COR-L47 (cell line): ENCODE measurements at regions not wholly inside any gene's neighbourhood (a gene's known extent, or its start where the extent isn't known, plus 50 kb on each side); places are given as distances from the start of the nearest gene placed in this dataset.
"Not testable (repeated sequence)": the region's sequence is repeated elsewhere in the genome, so short reads cannot be mapped to it uniquely, and the experiment has no call there.

Source experiments
- DNase-seq: peaks from one replicate; lab custom pipeline; 2025; lab: John Stamatoyannopoulos, UW

DNA sequence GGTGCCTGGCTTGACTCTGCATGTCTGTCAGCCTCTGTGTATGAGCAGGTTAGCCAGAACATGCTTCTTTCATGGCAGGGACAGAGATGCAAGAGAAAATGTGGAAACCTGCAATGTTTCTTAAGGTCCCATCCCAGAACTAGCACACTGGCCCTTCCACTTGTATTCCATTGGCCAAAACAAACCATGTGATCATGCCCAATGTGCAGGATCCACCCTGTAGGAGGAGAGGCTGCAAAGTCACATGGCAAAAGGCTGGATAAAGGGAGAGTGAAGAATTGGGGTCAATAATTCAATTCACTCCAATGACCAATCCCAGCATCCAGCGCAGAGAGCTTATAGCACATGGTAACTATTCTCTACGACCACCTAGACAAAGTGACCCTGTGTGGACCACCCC is 405.5 kb downstream of the MIAT start:
- no peak for DNase-seq

DNA sequence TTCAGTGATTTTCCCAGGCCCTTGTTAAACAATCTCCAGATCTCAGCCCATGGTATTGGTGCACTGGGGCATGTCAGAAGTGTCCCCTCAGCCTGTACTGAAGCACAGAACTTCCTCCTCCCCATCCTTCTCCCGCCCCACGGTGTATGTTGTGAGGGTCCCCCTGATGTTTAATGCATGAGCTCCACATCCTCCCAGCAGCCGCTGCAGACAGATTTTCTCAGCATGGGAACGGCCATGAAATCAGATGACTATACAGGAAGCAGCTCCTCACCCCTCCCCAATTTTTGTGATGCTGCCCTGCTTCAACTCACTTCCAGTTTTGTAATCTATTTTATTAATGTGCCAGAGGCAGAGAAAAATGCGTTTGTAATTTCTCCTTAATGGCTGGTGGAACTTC is 406.0 kb downstream of the MIAT start:
- DNase-seq = no peak

DNA sequence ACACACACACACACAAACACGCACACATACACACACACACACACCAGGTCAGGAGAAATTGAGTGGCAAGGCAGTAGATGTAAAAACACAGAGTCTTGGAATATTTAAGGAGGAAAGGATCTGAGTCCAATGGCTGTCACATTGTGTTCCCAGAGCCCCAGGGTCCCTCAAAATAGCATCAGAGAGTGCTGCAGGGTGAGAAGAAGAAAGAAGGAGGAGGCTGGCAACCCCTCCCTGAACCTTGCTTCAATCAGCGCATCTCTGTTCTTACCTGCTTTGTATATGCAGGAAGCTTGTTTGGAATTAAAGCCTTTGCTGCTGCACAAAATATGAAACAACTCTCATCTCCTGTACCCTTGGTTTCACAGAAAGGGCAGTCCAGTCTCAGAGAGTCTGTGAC is 406.5 kb downstream of the MIAT start:
- DNase-seq = no peak

DNA sequence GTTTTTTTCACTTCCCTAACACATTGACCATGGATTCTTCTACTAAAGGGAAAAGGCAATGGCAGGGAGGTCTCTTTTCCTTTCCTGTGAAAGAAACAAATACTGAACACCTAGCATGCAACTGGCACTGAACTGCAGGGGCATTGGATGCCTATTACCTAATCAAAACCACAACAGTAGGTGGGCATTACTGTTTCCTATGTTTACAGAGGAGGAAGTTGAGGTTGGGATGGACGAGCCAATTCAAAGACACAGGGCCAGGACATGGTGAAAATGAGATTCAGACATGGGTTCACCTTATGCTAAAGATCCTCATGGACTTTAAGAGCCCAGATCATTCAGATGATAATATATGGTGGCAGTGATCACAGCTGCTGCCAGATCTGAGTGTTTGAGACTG is 407.0 kb downstream of the MIAT start:
- DNase-seq = no peak

DNA sequence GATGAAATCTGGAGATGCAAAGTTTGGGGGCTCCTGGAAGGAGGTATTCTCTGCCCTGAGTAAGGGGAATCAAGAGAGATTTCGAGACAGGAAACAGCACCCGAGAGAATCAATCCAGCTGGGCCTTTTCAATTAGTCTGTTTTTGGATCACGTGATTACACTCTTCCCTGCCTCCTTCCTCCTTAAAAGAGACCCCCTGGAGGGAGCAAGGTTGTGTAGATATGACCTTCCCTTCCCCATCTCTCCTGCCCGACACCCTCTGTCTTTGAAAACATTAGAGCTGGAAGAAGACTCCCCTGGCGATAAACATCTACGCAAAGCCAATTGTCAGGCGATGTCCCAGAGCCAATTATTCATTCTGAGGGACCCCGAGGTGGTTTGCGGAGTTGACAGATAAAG is 407.9 kb downstream of the MIAT start:
- peak; percentile 79 for DNase-seq

DNA sequence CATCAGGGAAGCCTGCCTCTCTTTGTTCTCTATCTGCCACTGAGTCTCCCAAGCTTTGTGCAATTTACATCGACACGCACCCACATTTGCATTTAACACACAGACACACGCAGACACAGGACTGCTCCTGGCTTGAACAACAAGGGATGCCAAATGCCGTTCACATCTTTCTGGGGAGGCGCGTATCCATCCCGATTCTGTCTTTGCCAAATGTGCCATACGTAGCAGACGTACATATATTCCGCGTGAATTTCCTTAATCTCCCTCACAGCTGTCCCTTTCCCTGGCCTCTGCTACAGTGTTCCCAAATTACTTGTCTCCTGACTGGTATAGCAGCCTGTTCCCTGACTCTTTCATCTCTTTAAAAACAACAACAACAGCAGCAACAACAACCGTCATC is 409.5 kb downstream of the MIAT start:
- DNase-seq = no peak

DNA sequence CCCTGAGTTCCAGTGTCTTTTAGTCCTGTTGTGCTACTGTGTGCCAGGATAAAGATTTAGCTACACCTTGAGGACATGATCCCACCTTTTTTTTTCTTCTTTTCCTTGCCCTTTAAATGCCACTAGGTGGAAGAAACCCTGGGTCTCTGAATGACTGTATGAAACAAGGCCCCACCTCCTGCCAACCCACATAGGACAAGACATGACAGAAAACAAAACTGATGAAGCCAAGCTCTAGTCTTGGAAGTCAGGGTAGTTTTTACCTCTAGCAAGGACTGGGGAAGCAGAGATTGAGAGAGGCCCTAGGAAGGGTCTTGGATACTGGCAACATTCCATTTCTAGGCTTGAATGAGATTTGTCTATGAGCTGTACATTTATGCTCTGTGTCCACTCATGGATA is 410.7 kb downstream of the MIAT start:
- DNase-seq = no peak

DNA sequence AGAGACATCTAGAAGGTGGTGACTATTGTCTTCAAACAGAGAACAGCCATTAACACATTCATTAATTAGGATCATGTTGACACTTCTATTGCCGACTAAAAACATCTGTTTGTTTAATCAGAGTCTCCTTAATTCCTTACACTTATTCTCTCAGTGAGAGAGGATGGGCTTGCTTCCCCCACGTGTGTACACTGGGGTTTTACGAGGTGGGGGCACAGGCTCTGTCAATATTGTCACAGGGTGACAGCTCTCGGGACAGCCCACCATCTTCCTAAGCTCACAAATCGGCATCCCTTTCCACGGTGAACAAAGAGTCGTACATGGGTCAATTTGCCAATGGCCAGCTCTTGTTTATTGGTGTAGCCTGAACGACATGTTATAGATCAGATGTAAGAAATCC is 413.2 kb downstream of the MIAT start:
- DNase-seq = no peak

DNA sequence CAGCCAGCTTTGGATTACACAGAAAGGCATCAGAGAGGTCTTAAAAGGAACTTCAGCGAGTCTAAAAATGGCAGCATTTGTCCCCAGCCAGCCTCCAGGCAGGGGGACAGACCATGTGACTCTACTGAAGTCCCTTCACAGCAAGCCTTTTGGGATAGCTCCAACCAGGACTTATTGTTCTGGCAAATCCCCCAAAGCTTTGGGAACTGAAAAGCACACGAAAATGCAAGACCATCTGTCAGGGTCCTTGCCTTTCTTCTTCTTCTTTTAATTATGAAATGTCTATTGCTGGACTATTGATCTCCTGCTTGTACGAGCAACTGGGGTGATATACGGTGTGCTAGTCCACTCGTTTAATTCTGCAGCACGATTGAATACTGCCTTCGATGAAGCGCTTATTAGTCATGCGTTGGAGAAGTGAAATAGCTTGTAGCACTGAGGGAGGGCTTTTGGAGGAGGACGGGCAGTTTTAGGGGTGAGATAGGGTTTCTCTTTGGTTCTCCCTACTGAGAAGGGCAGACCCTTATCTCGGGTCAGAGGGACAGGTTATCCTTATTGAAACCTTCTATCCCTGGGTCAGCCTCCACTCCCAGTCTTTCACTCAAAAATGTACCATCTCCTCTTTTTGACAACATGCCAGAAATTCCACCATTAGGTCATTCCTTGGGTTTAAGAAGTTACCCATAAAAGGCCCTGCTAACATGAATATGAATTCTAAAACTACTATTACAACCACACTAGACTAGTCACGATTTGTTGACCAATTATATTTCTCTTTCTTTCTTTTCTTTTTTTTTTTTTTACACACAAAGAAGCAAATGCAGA is 416.4 kb downstream of the MIAT start:
- DNase-seq = no peak

DNA sequence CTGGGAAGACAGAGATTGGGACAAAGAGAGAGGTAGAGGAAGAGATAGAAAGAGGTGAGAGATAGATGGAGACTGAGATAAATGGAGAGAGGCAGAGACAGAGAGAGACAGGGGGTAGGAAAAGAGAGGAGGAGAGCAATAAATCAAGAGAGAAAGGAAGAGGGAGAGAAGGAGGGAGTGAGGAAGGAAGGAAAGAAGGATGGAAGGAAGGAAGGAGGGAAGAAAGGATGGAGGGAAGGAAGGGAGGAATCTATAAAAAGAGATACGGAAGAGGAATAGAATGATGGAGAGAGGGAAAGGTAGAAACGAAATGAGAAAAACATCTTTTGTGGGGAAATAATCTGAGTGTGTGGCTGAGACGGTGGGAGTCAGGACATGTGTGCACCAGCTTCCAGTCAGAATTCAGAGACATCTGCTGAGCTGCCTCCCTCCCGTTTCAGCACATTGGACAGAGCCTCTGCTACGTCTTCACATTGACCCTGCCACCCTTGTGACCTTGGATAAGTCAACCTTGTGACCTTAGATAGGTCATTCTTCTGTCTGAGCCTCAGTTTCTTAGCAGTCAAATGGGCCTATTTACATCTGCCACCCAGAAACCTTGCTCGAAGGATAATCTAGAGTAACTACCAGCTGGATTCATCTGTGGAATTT is 417.8 kb downstream of the MIAT start:
- DNase-seq = no peak

DNA sequence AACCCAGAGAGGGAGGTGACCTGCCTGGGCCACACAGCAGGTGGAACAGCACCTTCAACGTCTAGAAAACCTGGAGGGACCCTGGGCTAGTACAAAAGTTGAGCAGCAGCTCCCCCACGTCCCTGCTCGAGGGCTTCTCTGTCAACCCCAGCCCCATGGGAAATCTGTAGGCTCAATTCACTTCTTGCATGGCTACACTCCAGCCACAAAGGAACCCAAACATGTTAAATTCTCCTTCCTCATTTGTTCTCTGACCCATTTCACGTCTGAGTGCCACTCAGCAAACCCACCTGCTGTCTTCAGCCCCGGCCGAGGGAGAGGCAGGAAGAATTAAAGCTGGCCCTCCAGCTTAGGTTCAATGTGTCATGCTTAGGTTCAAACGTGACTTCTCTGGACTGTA is 418.5 kb downstream of the MIAT start:
- DNase-seq = no peak

DNA sequence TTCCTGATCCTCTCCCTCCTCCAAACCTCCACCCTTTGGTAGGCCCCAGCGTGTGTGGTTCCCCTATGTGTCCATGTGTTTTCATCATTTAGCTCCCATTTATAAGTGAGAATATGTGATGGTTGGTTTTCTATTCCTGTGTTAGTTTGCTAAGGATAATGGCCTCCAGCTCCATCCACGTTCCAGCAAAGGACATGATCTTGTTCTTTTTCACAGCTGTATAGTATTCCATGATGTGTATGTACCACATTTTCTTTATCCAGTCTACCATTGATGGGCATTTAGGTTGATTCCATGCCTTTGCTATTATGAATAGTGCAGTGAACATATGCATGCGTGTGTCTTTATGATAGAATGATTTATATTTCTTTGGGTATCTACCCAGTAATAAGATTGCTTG is 420.7 kb downstream of the MIAT start:
- not testable (repeated sequence) for DNase-seq

DNA sequence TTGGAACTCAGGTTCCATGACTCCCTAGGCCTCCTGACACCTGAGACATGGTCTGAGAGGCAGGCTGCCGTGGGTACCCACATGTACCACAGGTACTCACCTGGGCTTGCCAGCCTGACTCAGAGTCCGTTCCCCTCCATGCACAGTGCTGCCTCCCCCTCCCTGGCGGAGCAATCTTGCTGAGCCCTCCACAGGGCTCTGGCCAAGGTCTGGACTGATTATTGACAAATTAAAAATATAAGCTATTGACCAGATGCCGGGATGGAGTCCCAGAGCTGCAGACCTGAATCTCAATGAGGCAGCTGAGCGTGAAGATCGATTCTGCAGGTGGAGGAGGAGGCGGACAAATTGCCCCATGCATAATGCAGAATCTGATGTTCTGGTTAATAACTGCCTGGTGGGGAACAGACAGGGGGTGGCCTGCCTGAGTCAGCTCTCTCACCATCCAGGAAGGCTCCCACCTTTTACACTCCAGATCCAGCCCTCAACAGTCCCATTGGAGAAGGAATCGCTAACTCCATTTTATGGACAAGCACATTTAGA is 422.7 kb downstream of the MIAT start:
- DNase-seq = no peak

DNA sequence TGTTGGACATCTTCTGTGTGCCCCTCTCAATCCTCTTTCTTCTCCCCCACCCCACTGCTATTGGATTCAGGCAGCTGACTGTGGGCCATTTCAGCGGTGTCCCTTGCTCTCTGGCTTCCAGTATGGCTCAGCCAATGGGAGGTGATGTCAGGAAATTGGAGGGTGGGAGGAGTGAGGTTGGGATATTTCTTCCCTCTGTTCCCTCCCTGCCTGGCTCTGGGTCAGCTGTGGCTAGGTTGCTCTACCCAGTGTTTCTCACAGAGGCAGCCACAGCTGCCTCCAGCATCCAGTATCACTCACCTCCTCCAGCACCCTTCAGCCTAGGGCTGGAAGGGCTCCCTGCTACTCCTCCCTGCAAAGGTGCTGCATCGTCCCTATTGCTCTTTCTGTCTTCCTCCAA is 423.5 kb downstream of the MIAT start:
- DNase-seq = no peak

DNA sequence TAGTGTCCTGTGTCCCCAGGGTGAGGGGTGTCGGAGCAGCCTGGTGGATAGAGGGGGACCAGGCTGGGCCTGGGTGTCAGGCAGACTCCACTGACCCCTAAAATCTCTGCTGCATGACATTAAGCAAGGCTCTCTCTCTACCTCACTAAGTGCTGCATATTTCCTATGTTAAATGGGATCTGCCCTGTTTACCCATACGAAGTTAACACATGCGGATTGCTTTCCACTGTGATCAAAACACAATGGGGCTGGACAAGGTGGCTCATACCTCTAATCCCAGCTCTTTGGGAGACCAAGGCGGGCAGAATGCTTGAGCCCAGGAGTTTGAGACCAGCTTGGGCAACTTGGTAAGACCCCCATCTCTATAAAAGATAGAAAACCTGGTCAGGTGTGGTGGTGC is 426.2 kb downstream of the MIAT start:
- no peak for DNase-seq

DNA sequence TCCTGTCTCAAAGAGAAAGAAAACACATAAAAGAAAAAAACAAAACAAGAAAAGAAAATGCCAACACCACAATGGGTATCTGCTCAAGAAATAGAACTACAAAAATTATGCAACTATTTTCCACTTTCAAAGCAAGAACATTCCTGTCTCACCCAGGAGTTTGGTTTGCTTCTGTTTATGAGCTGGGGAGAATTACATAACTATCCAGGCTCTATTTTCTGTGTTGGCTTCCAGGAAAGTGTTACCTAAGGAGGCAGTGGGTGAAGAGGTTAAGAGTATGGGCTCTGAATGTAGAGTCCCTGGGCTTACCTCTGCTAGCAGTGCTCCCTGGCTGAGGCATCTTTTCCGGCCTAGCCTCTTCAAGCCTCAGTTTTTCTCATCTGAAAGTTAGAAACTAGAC is 426.7 kb downstream of the MIAT start:
- no peak for DNase-seq

DNA sequence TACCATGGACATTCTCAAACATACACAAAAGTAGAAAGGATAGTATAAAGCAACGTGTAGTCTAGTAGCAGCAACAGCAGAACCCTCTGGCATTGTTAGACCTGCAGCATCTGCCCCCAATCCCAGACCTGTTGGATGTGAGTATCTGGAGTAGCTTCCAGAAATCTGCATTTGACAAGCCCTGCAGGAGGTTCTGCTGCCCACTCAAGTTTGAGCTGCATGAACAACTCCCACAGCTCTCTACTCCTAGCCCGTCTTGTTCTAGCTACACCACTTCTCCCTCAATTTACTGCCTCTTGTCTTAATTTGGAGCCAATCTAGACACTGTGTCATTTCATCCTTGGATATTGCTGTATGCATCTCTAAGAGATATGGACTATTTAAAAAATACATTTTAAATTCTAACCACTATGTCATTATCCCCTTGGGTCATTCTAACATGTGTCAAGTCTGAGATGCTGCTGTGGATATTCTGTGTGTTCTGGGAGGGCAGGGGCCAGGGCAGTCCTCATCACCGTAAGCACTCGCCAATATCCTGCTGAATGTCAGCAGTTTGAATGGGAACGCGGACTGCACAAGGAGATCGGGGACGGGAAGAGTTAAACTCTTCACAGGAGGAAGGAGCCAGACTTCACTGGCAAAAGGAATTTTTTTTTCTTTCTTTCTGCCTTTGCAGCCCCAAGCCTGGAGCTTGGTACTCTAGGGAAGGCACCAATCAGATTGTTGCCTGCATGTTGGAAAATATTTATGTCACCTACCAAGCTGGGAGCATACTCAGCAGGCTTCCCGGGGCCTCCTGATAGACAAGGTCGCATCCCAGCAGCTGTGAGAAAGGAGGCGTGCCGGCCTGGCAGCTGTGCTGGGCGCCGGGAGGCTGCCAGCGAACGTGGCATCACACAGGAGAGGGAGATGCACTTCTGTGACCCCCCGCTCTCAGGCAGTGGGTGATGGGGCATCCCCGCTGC is 429.0 kb downstream of the MIAT start:
- DNase-seq = peak; percentile 41

DNA sequence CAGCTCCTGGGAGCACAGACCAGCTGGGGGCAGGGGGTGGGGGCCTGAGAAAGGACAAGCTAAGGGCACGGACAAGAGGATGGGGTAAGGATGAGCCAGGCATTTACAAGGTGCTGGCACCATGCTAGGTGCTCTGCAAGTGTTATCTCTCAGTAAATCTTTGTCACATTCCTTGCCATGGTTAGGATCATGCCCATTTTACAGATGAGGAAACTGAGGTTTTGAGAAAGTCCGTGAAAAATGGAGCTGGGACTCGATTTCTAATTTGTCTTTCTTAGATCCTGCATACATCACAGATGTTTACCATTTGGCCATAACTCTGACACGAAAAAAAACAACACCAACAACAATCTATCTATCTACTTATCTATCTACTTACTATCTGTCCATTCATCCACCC is 429.7 kb downstream of the MIAT start:
- DNase-seq = no peak

DNA sequence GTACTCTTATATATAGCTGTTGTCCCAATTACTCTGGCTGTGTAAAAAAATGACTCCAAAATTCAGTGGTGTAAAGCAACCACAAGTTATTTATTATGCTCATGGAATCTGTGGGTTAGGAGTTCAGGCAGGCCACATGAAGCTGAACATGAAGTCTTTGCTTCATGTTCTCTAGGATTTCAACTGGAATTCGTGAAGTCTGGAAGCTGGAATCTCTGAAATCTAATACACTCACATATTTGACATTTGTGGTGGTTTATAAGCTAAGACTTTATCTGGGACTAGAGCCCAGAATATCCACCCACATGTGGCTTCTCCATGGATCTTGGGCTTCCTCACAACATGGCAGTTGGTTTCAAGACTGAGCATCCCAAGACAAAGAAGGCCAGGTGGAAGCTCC is 430.6 kb downstream of the MIAT start:
- no peak for DNase-seq

DNA sequence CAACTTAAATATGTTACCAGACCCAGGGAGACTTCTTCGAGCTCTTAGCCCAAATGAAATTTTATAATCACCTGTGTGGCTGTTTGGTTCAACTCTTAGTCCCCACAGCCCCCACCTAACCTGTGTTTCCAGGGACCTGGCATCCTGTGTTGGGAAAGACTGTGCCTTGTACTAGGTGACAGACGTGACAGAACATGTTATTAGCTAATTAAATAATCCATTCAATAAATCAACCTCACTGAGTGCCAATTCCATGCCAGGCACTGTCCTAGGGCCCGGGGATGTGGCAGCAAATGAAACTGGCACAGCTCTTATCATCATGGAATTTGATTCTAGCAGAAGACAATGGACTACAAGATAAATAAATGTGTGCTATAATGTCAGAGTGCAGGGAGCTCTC is 431.9 kb downstream of the MIAT start:
- DNase-seq = no peak

DNA sequence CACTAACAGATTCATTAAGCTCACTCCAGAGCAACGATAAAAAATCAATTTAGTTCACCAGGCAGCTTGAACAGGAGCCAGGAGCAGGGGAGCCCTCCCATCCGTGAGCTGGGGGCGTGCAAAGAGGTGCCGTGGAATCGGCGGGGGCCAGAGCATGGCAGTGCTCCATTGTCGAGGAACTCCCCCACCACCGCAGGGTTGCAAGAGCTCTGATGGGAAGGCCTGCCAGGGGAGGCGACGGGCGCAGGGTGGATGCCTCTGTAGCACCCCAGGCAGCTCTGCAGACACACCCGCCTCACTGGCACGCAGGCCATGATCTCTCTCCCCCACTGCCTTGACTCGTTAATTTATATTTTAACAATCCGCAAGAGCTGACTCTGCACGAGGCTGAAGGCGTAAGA is 433.2 kb downstream of the MIAT start:
- no peak for DNase-seq

DNA sequence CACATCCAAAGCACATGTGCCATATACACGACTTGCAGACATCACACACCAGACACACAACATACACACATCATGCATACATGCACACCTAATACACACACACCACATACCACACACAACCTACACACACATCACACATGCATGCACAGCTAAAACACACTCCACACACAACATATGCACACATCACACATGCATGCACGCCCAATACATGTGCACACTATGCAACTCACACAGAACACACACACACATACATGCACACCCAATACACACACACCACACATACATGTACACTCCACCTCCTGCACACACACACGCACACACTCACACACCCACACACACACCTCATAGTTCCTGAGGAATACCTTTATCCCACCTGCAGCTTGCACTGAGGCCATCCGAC is 436.0 kb downstream of the MIAT start:
- no peak for DNase-seq
